ENCODE measurements at regions not wholly inside any gene's neighbourhood (a gene's known extent, or its start where the extent isn't known, plus 50 kb on each side); places are given as distances from the start of the nearest gene placed in this dataset.
"Not testable (repeated sequence)": the region's sequence is repeated elsewhere in the genome, so short reads cannot be mapped to it uniquely, and the experiment has no call there.

- no peak for DNase-seq (ENCODE audit: low read depth, low spot score)
- H3K4me3 ChIP-seq (ENCODE audit: low read length): no peak overlapping the region
These were observed 70.8 kb downstream of the YTHDF1 start for GRCh38 chr20:63145156-63145555.

- no peak for DNase-seq (ENCODE audit: low read depth, low spot score)
- H3K4me3 ChIP-seq (ENCODE audit: low read length): no peak overlapping the region
These were observed 73.0 kb downstream of the YTHDF1 start for GRCh38 chr20:63142933-63143332.

GRCh38 chr20:63141531-63141930, 74.4 kb downstream of the YTHDF1 start:
- no peak for DNase-seq (ENCODE audit: low read depth, low spot score)
- H3K4me3 ChIP-seq (ENCODE audit: low read length): no peak overlapping the region

GRCh38 chr20:63140514-63141433, 75.2 kb downstream of the YTHDF1 start:
- H3K4me3 ChIP-seq (ENCODE audit: low read length): no peak overlapping the region
- DNase-seq (ENCODE audit: low read depth, low spot score): no peak

GRCh38 chr20:63139837-63140236, 76.1 kb downstream of the YTHDF1 start:
- no peak for DNase-seq (ENCODE audit: low read depth, low spot score)
- no peak overlapping the region for H3K4me3 ChIP-seq (ENCODE audit: low read length)

GRCh38 chr20:63139356-63139755, 76.6 kb downstream of the YTHDF1 start:
- no peak overlapping the region for H3K4me3 ChIP-seq (ENCODE audit: low read length)
- no peak for DNase-seq (ENCODE audit: low read depth, low spot score)

- DNase-seq (ENCODE audit: low read depth, low spot score): no peak
- H3K4me3 ChIP-seq (ENCODE audit: low read length): no peak overlapping the region
These were observed 77.0 kb downstream of the YTHDF1 start for GRCh38 chr20:63138855-63139341.

- no peak overlapping the region for H3K4me3 ChIP-seq (ENCODE audit: low read length)
- no peak for DNase-seq (ENCODE audit: low read depth, low spot score)
These were observed 78.0 kb downstream of the YTHDF1 start for GRCh38 chr20:63137851-63138415.

- H3K4me3 ChIP-seq (ENCODE audit: low read length): no peak overlapping the region
- DNase-seq (ENCODE audit: low read depth, low spot score): no peak
These were observed 79.6 kb downstream of the YTHDF1 start for GRCh38 chr20:63136296-63136695.

- no peak for DNase-seq (ENCODE audit: low read depth, low spot score)
- H3K4me3 ChIP-seq (ENCODE audit: low read length): no peak overlapping the region
These were observed 80.5 kb downstream of the YTHDF1 start for GRCh38 chr20:63135411-63135810.

- H3K4me3 ChIP-seq (ENCODE audit: low read length); DNase-seq (ENCODE audit: low read depth, low spot score): not testable (repeated sequence)
These were observed 81.1 kb downstream of the YTHDF1 start for GRCh38 chr20:63134711-63135361.

GRCh38 chr20:63134201-63134612, 81.7 kb downstream of the YTHDF1 start:
- no peak for DNase-seq (ENCODE audit: low read depth, low spot score)

GRCh38 chr20:63133481-63134091, 82.3 kb downstream of the YTHDF1 start:
- DNase-seq (ENCODE audit: low read depth, low spot score): no peak
- H3K4me3 ChIP-seq (ENCODE audit: low read length): no peak overlapping the region

More at GRCh38 chr20:63134201-63134612, 81.7 kb downstream of the YTHDF1 start:
- H3K4me3 ChIP-seq (ENCODE audit: low read length): no peak overlapping the region

GRCh38 chr20:63132715-63133471, 83.0 kb downstream of the YTHDF1 start:
- DNase-seq (ENCODE audit: low read depth, low spot score): no peak

GRCh38 chr20:63132131-63132714, 83.7 kb downstream of the YTHDF1 start:
- no peak overlapping the region for H3K4me3 ChIP-seq (ENCODE audit: low read length)
- DNase-seq (ENCODE audit: low read depth, low spot score): no peak

More at GRCh38 chr20:63132715-63133471, 83.0 kb downstream of the YTHDF1 start:
- H3K4me3 ChIP-seq (ENCODE audit: low read length): no peak overlapping the region

GRCh38 chr20:63130658-63131577, 85.0 kb downstream of the YTHDF1 start:
- no peak for DNase-seq (ENCODE audit: low read depth, low spot score)
- no peak overlapping the region for H3K4me3 ChIP-seq (ENCODE audit: low read length)

GRCh38 chr20:63129991-63130657, 85.8 kb downstream of the YTHDF1 start:
- DNase-seq (ENCODE audit: low read depth, low spot score): no peak
- no peak overlapping the region for H3K4me3 ChIP-seq (ENCODE audit: low read length)

All from Jurkat, Clone E6-1 (cell line).